Esophagus squamous epithelium (tissue), 5 donors: ENCODE measurements at regions not wholly inside any gene's neighbourhood (a gene's known extent, or its start where the extent isn't known, plus 50 kb on each side); places are given as distances from the start of the nearest gene placed in this dataset.

ENCODE experiments used
- DNase-seq: peaks from one replicate; lab custom pipeline; 2025; lab: John Stamatoyannopoulos, UW
- H3K27ac ChIP-seq, 4 donors: fragments of 200-600 bp; sonication (generic); one replicate each; pipeline ENCODE4 v1.5.1; 2016 to 2019; ENCODE audit warnings: mild to moderate bottlenecking in 1 of 4
- H3K27me3 ChIP-seq, 4 donors: fragments of 200-600 bp; sonication (generic); 1 replicate in 3 of 4; 2 replicates in 1 of 4; pipeline versions ENCODE4 v1.5.1 to v1.6.0; 2017 to 2021; ENCODE audit warnings: antibody characterized with exemption in 1 of 4
- H3K36me3 ChIP-seq, 3 donors: fragments of 200-600 bp; sonication (generic); one replicate each; pipeline ENCODE4 v1.5.1; 2016 to 2019
- H3K4me1 ChIP-seq, 3 donors: fragments of 200-600 bp; sonication (generic); one replicate each; pipeline ENCODE4 v1.5.1; 2017 to 2019
- H3K4me3 ChIP-seq, 4 donors: fragments of 200-600 bp; sonication (generic); 1 replicate in 3 of 4; 2 replicates in 1 of 4; pipeline ENCODE4 v1.5.1; 2016 to 2019; ENCODE audit warnings: mild to moderate bottlenecking in 2 of 4, moderate library complexity in 1 of 4
- H3K9me3 ChIP-seq, 3 donors: fragments of 200-600 bp; sonication (generic); one replicate each; pipeline ENCODE4 v1.5.1; 2016 to 2019
- POLR2A ChIP-seq, 4 donors: fragments of 450-650 bp; IDR thresholded peaks; one replicate each; pipeline ENCODE4 v1.6.1; 2017; ENCODE audit warnings: antibody characterized with exemption in 4 of 4, mild to moderate bottlenecking in 4 of 4, moderate library complexity in 3 of 4
- WGBS, 2 donors: methylation state at CpG; one replicate each; pipeline ENCODE4 v1.1.5; 2018; 5-methylcytosine and 5-hydroxymethylcytosine counted together
- intact Hi-C: fragments of 100-400 bp; cut with DNase I; formaldehyde crosslinking; loops from one replicate; pipeline ENCODE4 v1.15.0; 2022
- TF ChIP-seq, protein P1 (sequence below), 6 experiments: fragments of 450-650 bp in 4 of 6; fragments of 200-600 bp in 2 of 6; sonication (generic) in 2 of 6; IDR thresholded peaks; one replicate each; pipeline ENCODE4 v1.5.1; 2016 to 2019; ENCODE audit warnings: antibody characterized with exemption in 6 of 6, mild to moderate bottlenecking in 4 of 6, moderate library complexity in 4 of 6
- donor health status: DM: yes; HTN: yes; CAD: no.

GRCh38 chr1:219534991-219535390, 77.9 kb downstream of the ZC3H11B start:
- intact Hi-C loops: no loop called here
- DNase-seq: no peak

GRCh38 chr1:219533280-219533679, 79.6 kb downstream of the ZC3H11B start:
- Histone ChIP-seq H3K27me3 (no peaks in the 10 kb centered on the region), H3K9me3 (no peaks in the 10 kb centered on the region), H3K27ac (no peak overlapping the region), H3K4me3 (no peak overlapping the region), H3K4me1 (no peaks in the 10 kb centered on the region), H3K36me3 (no peaks in the 10 kb centered on the region)
- WGBS, 2 donors: 0 to 29% methylated on average over 1 of the region's 1 CpG
- TF ChIP-seq POLR2A (IDR thresholded peaks at IDR 0.05): no peak
- TF ChIP-seq, protein P1, sequence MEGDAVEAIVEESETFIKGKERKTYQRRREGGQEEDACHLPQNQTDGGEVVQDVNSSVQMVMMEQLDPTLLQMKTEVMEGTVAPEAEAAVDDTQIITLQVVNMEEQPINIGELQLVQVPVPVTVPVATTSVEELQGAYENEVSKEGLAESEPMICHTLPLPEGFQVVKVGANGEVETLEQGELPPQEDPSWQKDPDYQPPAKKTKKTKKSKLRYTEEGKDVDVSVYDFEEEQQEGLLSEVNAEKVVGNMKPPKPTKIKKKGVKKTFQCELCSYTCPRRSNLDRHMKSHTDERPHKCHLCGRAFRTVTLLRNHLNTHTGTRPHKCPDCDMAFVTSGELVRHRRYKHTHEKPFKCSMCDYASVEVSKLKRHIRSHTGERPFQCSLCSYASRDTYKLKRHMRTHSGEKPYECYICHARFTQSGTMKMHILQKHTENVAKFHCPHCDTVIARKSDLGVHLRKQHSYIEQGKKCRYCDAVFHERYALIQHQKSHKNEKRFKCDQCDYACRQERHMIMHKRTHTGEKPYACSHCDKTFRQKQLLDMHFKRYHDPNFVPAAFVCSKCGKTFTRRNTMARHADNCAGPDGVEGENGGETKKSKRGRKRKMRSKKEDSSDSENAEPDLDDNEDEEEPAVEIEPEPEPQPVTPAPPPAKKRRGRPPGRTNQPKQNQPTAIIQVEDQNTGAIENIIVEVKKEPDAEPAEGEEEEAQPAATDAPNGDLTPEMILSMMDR (IDR thresholded peaks at IDR 0.05): no peak
- DNase-seq: no peak
- intact Hi-C loops: no loop called here

More at GRCh38 chr1:219534991-219535390, 77.9 kb downstream of the ZC3H11B start:
- H3K9me3 ChIP-seq: no peaks in the 10 kb centered on the region
- no peaks in the 10 kb centered on the region for H3K27me3 ChIP-seq
- WGBS, 2 donors: 33 to 60% methylated on average over 1 of the region's 1 CpG
- TF ChIP-seq, protein P1 (IDR thresholded peaks at IDR 0.05): no peak
- TF ChIP-seq POLR2A (IDR thresholded peaks at IDR 0.05): no peak
- no peak overlapping the region for H3K4me3 ChIP-seq
- no peaks in the 10 kb centered on the region for H3K36me3 ChIP-seq
- no peaks in the 10 kb centered on the region for H3K4me1 ChIP-seq
- no peak overlapping the region for H3K27ac ChIP-seq

- H3K9me3 ChIP-seq: no peaks in the 10 kb centered on the region
- DNase-seq: no peak
- no peak overlapping the region for H3K27ac ChIP-seq
- no peaks in the 10 kb centered on the region for H3K36me3 ChIP-seq
- 59 to 64% methylated on average over 2 of the region's 2 CpGs for WGBS, 2 donors
- no peak overlapping the region for H3K4me3 ChIP-seq
- intact Hi-C loops: no loop called here
- TF ChIP-seq, protein P1 (IDR thresholded peaks at IDR 0.05): no peak
- TF ChIP-seq POLR2A (IDR thresholded peaks at IDR 0.05): no peak
- no peaks in the 10 kb centered on the region for H3K27me3 ChIP-seq
- no peaks in the 10 kb centered on the region for H3K4me1 ChIP-seq
Measured at GRCh38 chr1:219529116-219529515, 83.8 kb downstream of the ZC3H11B start.

- 88 to 91% methylated on average over 3 of the region's 3 CpGs for WGBS, 2 donors
- TF ChIP-seq, protein P1 (IDR thresholded peaks at IDR 0.05): no peak
- no peak for TF ChIP-seq POLR2A (IDR thresholded peaks at IDR 0.05)
- Histone ChIP-seq H3K36me3 (no peaks in the 10 kb centered on the region), H3K4me1 (no peaks in the 10 kb centered on the region), H3K9me3 (no peaks in the 10 kb centered on the region), H3K27ac (no peak overlapping the region), H3K27me3 (no peaks in the 10 kb centered on the region), H3K4me3 (no peak overlapping the region)
- intact Hi-C loops: no loop called here
- DNase-seq: no peak
Measured at GRCh38 chr1:219528633-219529032, 84.3 kb downstream of the ZC3H11B start.

- TF ChIP-seq, protein P1 (IDR thresholded peaks at IDR 0.05): no peak
- no peak for TF ChIP-seq POLR2A (IDR thresholded peaks at IDR 0.05)
- intact Hi-C loops: no loop called here
- WGBS, 2 donors: 78 to 87% methylated on average over 3 of the region's 3 CpGs
- H3K9me3 ChIP-seq: no peaks in the 10 kb centered on the region
- H3K27ac ChIP-seq: no peak overlapping the region
- H3K4me1 ChIP-seq: no peaks in the 10 kb centered on the region
- DNase-seq: no peak
- no peaks in the 10 kb centered on the region for H3K36me3 ChIP-seq
- no peaks in the 10 kb centered on the region for H3K27me3 ChIP-seq
- no peak overlapping the region for H3K4me3 ChIP-seq
Measured at GRCh38 chr1:219527994-219528393, 84.9 kb downstream of the ZC3H11B start.
